Keratinocyte (primary cell): ENCODE measurements at regions not wholly inside any gene's neighbourhood (a gene's known extent, or its start where the extent isn't known, plus 50 kb on each side); places are given as distances from the start of the nearest gene placed in this dataset.
"Not testable (repeated sequence)": the region's sequence is repeated elsewhere in the genome, so short reads cannot be mapped to it uniquely, and the experiment has no call there.

Source experiments
- DNase-seq: peaks from one replicate; pipeline ENCODE4 v3.0.0-alpha.2; 2011; ENCODE audit warnings: low read depth, missing footprints, low spot score
- FAIRE-seq: peaks from 2 replicates; lab custom pipeline; 2011; peaks lifted over from hg19 to GRCh38; lab: Jason Lieb, UNC
- H2AFZ ChIP-seq: 2 replicates; pipeline ENCODE4 v1.6.0; 2012; ENCODE audit warnings: low read length, control low read depth, inconsistent platforms; ENCODE audit not compliant: control insufficient read depth
- H3K27ac ChIP-seq: 2 replicates; pipeline ENCODE4 v1.5.1; 2011; ENCODE audit warnings: low read length; ENCODE audit not compliant: control insufficient read depth, insufficient read depth
- H3K27me3 ChIP-seq: 3 replicates; pipeline ENCODE4 v1.6.0; 2011; ENCODE audit warnings: low read length; ENCODE audit not compliant: control insufficient read depth, insufficient read depth; ENCODE audit errors: extremely low read depth
- H3K36me3 ChIP-seq, 2 experiments: 2 replicates in 1 of 2; 3 replicates in 1 of 2; pipeline ENCODE4 v1.5.1; 2011; ENCODE audit warnings: low read length in 2 of 2, mild to moderate bottlenecking in 1 of 2; ENCODE audit not compliant: control insufficient read depth in 2 of 2, insufficient read depth in 2 of 2; ENCODE audit errors: extremely low read depth in 1 of 2
- H3K4me1 ChIP-seq: 3 replicates; pipeline ENCODE4 v1.5.1; 2011; ENCODE audit warnings: low read length; ENCODE audit not compliant: control insufficient read depth, insufficient read depth; ENCODE audit errors: extremely low read depth
- H3K4me2 ChIP-seq: 3 replicates; pipeline ENCODE4 v1.6.0; 2011; ENCODE audit warnings: low read depth, low read length; ENCODE audit not compliant: control insufficient read depth, insufficient read depth; ENCODE audit errors: extremely low read depth
- H3K4me3 ChIP-seq, 3 experiments: fragments of 200-600 bp in 1 of 3; sonication (generic) in 1 of 3; 2 replicates in 2 of 3; 3 replicates in 1 of 3; pipeline ENCODE4 v1.5.1; 2011 to 2016; ENCODE audit warnings: low read length in 3 of 3, mild to moderate bottlenecking in 3 of 3, control low read depth in 2 of 3, inconsistent platforms in 1 of 3, low read depth in 1 of 3, mixed read lengths in 1 of 3, mixed run types in 1 of 3, moderate library complexity in 1 of 3; ENCODE audit not compliant: control insufficient read depth in 2 of 3, insufficient read depth in 2 of 3; ENCODE audit errors: extremely low read depth in 1 of 3
- H3K79me2 ChIP-seq: 2 replicates; pipeline ENCODE4 v1.6.0; 2012; ENCODE audit warnings: low read length; ENCODE audit not compliant: control insufficient read depth, insufficient read depth
- H3K9ac ChIP-seq: 3 replicates; pipeline ENCODE4 v1.6.0; 2011; ENCODE audit warnings: low read length; ENCODE audit not compliant: control insufficient read depth, insufficient read depth; ENCODE audit errors: extremely low read depth
- H3K9me1 ChIP-seq: 3 replicates; pipeline ENCODE4 v1.6.0; 2011; ENCODE audit warnings: low read length; ENCODE audit not compliant: control insufficient read depth, insufficient read depth; ENCODE audit errors: extremely low read depth
- H3K9me3 ChIP-seq: 2 replicates; pipeline ENCODE4 v1.5.1; 2012; ENCODE audit warnings: low read depth, low read length; ENCODE audit not compliant: control insufficient read depth
- H4K20me1 ChIP-seq: 3 replicates; pipeline ENCODE4 v1.6.0; 2011; ENCODE audit warnings: low read length; ENCODE audit not compliant: control insufficient read depth, insufficient read depth; ENCODE audit errors: extremely low read depth
- EZH2 ChIP-seq: IDR thresholded peaks from one replicate; pipeline ENCODE4 v1.6.1; 2012; ENCODE audit warnings: inconsistent platforms, mild to moderate bottlenecking, low read length, moderate library complexity
- dilution Hi-C: fragments of 300-500 bp; cut with MboI; formaldehyde crosslinking; loops from one replicate; pipeline ENCODE4 v1.7.0; 2020; ENCODE audit warnings: low sequenced_read_pairs; ENCODE audit not compliant: extremely low pct_ligation_motif_present
- TF ChIP-seq, protein P1 (sequence below), 3 experiments: IDR thresholded peaks in 1 of 3; conservative IDR thresholded peaks in 1 of 3; optimal IDR thresholded peaks in 1 of 3; 2 replicates in 2 of 3; 3 replicates in 1 of 3; pipeline versions ENCODE3 to v1.5.1; 2011; ENCODE audit warnings: low read length in 3 of 3, mild to moderate bottlenecking in 3 of 3, moderate library complexity in 2 of 3, control low read depth in 1 of 3, inconsistent platforms in 1 of 3; ENCODE audit not compliant: insufficient read depth in 2 of 3; ENCODE audit errors: extremely low read depth in 1 of 3

DNA sequence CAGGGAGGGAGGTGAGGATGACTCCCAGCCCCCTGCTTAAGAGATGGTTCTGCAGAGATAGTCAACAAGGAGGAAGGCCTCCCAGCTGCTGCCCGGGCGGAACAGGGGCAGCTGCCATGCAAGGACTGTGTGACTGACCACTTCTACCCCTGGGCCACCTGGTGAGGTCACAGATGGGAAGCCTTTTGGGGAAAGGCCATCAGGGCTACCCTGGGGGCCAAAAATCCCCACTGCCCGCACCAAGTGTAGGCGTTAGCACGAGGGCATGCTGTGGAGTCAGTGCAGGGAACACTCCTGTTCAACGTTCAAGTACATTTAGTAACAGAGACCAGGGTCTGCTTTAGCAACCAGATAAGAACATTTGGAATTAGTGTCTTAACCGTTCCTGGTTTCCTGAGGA is 372.9 kb downstream of the BRD1 start:
- Histone ChIP-seq H3K27ac (no peak overlapping the region), H3K79me2 (no peaks in the 10 kb centered on the region), H3K9me1 (no peaks in the 10 kb centered on the region), H3K9ac (no peak overlapping the region), H4K20me1 (no peaks in the 10 kb centered on the region), H3K4me3 (no peak overlapping the region), H3K27me3 (no peaks in the 10 kb centered on the region), H2AFZ (no peak overlapping the region), H3K9me3 (peaks cover 16% of the 10 kb centered on the region), H3K4me2 (no peak overlapping the region), H3K36me3 (no peaks in the 10 kb centered on the region), H3K4me1 (no peaks in the 10 kb centered on the region)
- DNase-seq = no peak
- TF ChIP-seq, protein P1, sequence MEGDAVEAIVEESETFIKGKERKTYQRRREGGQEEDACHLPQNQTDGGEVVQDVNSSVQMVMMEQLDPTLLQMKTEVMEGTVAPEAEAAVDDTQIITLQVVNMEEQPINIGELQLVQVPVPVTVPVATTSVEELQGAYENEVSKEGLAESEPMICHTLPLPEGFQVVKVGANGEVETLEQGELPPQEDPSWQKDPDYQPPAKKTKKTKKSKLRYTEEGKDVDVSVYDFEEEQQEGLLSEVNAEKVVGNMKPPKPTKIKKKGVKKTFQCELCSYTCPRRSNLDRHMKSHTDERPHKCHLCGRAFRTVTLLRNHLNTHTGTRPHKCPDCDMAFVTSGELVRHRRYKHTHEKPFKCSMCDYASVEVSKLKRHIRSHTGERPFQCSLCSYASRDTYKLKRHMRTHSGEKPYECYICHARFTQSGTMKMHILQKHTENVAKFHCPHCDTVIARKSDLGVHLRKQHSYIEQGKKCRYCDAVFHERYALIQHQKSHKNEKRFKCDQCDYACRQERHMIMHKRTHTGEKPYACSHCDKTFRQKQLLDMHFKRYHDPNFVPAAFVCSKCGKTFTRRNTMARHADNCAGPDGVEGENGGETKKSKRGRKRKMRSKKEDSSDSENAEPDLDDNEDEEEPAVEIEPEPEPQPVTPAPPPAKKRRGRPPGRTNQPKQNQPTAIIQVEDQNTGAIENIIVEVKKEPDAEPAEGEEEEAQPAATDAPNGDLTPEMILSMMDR (optimal IDR thresholded peaks at IDR 0.05 in 1 of 3, IDR thresholded peaks at IDR 0.05 in 1 of 3, conservative IDR thresholded peaks at IDR 0.05 in 1 of 3; ENCODE audit: extremely low read depth in 1 of 3, insufficient read depth in 2 of 3, low read length in 3 of 3) = no peak
- TF ChIP-seq EZH2 = no peak
- dilution Hi-C loops = no loop called here
- no peak for FAIRE-seq

DNA sequence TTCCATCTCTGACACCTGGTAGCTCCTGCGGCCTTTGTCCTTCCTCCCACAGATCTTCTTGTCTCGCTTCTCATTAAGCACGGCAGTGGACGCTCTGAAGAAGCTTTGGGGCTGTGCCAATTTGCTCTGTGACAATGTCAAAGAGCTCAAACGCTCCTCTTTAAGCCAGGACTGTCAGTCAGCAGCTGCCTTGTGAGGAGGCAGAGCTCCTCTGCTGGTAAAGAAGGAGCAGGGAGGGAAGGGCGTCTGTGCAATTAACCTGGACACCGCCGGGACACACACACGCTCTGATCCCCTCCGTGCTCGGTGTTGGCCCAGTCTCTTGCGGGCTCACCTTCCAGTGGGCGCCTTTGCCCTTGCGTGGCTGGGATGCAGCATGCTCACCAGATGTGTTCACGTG is 373.9 kb downstream of the BRD1 start:
- Histone ChIP-seq H4K20me1 (no peaks in the 10 kb centered on the region), H3K4me1 (no peaks in the 10 kb centered on the region), H3K4me2 (no peak overlapping the region), H3K9me1 (no peaks in the 10 kb centered on the region), H3K4me3 (no peak overlapping the region), H2AFZ (no peak overlapping the region), H3K9ac (no peak overlapping the region), H3K27ac (no peak overlapping the region), H3K79me2 (no peaks in the 10 kb centered on the region), H3K27me3 (no peaks in the 10 kb centered on the region), H3K36me3 (no peaks in the 10 kb centered on the region), H3K9me3 (peaks cover 15% of the 10 kb centered on the region)
- FAIRE-seq (no peak), DNase-seq (no peak)
- TF ChIP-seq, protein P1 (optimal IDR thresholded peaks at IDR 0.05 in 1 of 3, IDR thresholded peaks at IDR 0.05 in 1 of 3, conservative IDR thresholded peaks at IDR 0.05 in 1 of 3; ENCODE audit: extremely low read depth in 1 of 3, insufficient read depth in 2 of 3, low read length in 3 of 3) = no peak
- no peak for TF ChIP-seq EZH2
- dilution Hi-C loops = no loop called here

DNA sequence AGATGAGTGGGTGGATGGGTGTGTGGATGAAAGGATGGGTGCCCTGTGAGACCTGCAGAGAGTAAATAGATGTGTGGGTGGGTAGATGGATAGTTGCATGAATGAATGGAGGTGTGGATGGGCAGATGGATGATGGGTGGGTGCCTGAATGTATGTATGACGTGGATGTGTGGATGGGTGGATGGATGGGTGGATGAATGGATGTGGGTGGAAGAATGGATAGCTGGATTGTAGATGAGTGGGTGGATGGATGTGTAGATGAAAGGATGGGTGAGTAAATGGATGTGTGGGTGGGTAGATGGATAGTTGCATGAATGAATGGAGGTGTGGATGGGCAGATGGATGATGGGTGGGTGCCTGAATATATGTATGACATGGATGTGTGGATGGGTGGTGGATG is 374.7 kb downstream of the BRD1 start:
- H3K4me1 ChIP-seq, H3K27me3 ChIP-seq, H4K20me1 ChIP-seq, H3K9me1 ChIP-seq, H3K27ac ChIP-seq, DNase-seq, H3K4me2 ChIP-seq, H2AFZ ChIP-seq, H3K36me3 ChIP-seq, H3K79me2 ChIP-seq, dilution Hi-C loops, H3K9ac ChIP-seq, FAIRE-seq, H3K4me3 ChIP-seq: not testable (repeated sequence)
- peaks cover 11% of the 10 kb centered on the region for H3K9me3 ChIP-seq
